Epidermal melanocyte (primary cell): ENCODE measurements at regions not wholly inside any gene's neighbourhood (a gene's known extent, or its start where the extent isn't known, plus 50 kb on each side); places are given as distances from the start of the nearest gene placed in this dataset.

Source experiments
- DNase-seq: peaks from one replicate; pipeline ENCODE4 v3.0.0; 2011; ENCODE audit warnings: low spot score; ENCODE audit not compliant: insufficient read length

GRCh38 chr6:54991761-54992330 is 145.3 kb downstream of the FAM83B start:
- no peak for DNase-seq

GRCh38 chr6:54992789-54993188 is 146.2 kb downstream of the FAM83B start:
- no peak for DNase-seq

DNA sequence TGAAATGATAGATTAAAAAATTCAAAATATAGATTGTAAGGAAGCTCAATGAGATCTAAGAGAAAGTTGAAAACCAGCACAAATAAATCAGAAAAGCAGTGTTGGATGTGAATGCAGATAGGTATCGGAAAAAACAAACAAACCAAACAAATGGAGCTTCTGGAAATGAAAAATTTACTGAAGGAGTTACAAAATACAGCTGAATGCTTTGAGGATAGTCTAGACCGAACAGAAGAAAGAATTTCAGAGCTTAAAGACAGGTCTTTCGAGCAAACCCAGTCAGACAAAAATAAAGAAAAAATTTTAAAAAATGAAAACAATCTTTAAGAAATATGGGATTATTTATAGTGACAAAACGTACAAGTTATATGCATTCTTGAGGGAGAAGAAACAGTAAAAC is 146.7 kb downstream of the FAM83B start:
- DNase-seq, result no peak

DNA sequence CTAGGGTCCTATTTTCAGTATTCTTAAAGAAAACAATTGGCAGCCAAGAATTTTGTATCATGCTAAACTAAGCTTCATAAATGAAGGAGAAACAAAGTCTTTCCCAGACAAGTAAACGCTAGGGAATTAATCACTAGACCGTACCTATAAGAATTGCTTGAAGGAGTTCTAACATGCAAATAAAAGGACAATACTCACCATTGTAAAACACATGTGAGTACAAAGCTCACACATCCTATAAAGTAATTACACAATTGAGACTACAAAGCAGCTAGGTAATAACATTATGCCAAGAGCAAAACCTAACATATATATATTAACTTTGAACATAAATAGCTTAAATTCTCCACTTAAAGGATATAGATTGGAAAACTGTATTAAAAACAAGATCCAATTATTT is 147.4 kb downstream of the FAM83B start:
- no peak for DNase-seq

DNA sequence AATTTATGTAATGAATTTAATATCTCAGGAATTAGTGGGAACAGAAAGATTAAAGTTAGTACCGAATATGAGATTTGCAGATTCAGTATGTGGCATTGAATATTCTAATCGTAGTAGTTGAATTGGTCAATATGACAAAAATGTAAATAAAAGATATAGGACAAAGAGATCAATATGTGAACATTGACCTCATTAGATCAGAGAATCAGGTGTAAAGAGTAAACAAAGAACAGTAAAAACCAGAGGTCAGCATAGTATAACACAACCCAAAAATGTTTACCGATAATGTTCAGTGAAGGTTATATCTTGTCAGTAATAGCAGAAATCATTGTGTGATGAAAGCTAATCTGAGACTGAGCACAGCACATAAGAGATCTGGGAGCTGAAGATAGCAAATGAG is 152.0 kb downstream of the FAM83B start:
- DNase-seq, result no peak

- DNase-seq, result no peak
Observed at GRCh38 chr6:55003719-55004430, 157.3 kb downstream of the FAM83B start.

DNA sequence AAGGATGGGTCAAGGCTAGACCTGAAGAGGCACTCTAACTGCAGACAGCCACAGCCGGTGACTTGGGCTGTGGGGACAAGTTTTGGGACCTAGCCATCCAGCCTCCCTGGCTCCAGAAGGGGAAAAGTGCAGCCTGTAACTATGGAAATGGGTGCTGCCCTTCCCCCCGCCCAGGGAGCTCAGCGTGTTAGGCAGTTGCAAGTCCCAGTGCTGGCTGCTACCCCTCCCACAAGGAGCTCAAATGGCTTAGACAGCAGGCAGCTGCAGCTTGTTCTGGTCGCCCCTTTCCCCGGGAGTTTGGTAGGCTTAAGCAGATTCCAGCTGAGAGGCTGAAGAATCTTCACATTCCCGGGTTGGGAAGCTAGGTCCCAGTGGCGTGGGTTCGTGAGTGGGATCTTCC is 162.6 kb downstream of the FAM83B start:
- DNase-seq, result no peak

DNA sequence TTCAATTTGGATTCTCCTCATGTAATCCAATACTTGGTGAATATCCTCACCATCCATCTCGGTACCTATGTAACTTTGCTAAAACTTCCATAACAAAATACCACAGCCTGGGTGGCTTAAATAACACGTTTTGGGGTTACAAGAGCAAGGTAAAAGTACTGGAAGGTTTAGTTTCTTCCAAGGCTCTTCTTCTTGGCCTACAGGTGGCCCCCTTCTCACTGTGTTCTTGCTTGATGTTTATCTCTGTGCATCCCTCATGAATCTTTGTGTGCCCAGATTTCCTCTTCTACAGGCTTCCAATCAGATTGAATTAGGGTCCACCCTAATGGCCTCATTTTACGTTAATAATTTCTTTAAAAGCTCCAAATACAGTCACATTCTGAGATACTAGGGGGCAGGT is 163.3 kb upstream of the HCRTR2 start:
- DNase-seq, result no peak

- no peak for DNase-seq
Observed at GRCh38 chr6:55012454-55012853, 161.9 kb upstream of the HCRTR2 start.

DNA sequence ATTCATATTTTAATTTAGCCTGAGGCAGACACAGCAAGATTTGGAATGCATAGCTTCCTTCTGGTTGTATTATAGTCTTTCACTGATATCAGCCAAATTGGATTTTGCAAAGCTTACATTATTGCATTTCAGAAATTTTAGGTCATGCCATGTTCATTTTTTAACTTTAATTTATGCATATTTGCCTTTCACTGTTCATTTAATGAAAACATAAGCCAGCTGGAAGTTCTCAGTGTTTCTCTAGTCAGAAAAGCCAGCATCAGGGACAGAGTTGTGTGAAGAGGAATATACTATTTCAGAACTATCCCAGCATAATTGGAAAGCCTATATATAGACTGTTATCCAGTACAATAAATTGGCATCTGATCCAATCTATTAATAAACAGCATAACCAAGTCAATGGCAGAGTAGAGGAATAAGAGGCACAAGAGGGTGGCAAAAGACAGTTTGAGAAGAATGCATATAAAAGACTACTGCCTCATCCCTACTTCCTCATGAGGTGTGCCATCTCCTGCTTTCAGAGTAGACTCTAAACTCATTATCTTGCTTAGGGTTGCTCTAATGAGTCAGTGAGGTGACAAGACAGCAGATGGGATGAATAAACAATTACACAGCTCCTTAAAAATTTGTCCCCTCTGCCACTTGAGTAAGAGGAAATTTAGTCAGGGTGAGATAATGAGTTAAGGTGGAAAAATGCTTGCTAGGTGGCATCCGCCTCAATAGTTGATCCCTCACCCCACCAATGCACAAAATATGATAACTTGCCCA is 159.8 kb upstream of the HCRTR2 start:
- no peak for DNase-seq

DNA sequence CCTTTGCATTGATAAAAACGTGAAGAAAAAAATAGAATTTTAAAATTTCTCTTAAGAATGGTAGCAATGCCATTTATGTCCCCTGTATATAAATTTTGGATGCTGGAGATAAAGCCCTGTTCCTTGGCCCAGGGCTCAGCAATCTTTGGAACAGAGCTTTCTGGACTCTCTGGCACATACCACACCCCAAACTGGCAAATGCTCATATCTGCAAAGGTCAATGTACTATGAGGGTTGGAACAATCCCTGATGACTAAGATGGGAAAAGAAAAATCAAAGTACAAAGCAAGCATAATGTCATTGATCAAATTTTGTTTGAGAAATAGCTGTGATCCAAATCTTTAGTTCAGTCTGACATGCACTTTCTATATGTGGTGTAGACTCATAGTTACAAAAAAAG is 158.1 kb upstream of the HCRTR2 start:
- DNase-seq, result no peak

DNA sequence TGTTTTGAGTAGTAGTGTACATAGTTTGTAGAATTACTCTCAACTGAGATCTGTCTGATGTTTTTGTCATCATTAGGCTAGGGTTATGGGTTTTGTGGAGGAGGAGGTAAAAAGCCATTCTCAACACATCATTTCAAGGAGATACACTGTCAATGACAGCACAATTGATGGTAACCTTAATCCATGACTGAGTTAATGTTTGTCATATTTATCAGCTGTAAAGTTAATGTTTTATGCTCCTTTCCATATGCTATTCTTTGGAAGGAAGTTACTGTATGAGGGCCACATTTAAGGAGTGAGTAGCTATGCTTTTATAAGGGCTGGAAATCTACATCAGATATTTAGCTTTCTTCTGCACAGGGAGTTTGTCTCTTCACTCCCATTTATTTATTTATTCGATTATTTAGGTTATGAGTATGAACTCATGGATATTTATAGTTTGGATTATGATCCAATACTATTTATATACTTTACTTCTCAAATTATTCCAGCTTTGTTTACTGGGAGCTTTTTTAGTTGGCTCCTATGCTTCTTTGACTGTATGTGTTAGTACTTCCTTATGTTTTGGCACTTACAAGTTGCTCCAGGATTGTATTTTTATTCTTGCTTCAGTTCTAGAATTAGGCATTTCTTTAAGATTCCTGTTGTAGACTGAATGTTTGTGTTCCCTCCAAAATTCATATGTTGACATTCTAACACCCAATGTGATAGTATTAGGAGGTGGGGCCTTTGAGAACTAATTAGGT is 156.6 kb upstream of the HCRTR2 start:
- no peak for DNase-seq

DNA sequence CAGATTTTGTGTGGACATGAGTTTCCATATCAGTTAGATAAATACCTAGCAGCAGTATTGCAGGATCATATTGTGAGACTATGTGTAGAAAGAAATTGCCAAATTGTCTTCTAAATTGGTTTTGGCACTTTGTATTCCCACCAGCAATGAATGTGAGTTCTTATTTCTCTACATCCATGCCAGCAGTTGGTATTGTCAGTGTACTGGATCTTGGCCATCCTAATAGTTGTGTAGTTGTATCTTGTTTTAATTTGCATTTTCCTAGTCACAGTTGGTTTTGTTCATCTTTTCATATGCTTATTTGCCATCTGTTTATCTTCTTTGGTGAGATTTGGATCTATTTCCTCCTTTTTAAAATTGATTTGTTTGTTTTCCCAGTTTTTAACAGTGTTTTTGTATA is 154.7 kb upstream of the HCRTR2 start:
- DNase-seq, result no peak

GRCh38 chr6:55023230-55023629 is 151.1 kb upstream of the HCRTR2 start:
- DNase-seq, result no peak

DNA sequence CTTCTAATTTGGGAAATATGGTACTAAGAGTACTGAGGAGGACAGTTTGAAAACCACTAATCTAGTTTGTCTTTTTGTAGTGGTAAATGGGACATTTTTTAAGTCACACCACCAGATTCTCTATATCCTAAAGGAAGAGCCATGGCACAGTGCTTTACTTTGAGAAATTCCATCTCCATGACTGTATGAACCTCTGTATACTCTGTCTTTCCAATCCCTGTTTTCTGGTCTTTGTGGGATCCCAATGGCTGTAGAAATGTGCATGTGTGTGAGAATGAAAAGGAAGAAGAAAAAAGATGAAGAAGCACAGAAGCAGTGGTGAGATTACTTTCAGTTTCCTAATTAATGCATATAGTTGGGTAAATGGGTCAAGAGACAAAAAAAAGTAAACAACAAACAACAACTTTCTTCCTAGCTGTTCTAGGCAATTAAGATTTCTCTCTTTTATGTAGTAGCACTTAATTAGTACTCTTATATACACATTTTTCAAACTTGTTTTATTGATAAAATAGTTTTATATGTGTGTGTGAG is 141.2 kb upstream of the HCRTR2 start:
- no peak for DNase-seq

GRCh38 chr6:55034752-55035151 is 139.6 kb upstream of the HCRTR2 start:
- no peak for DNase-seq

DNA sequence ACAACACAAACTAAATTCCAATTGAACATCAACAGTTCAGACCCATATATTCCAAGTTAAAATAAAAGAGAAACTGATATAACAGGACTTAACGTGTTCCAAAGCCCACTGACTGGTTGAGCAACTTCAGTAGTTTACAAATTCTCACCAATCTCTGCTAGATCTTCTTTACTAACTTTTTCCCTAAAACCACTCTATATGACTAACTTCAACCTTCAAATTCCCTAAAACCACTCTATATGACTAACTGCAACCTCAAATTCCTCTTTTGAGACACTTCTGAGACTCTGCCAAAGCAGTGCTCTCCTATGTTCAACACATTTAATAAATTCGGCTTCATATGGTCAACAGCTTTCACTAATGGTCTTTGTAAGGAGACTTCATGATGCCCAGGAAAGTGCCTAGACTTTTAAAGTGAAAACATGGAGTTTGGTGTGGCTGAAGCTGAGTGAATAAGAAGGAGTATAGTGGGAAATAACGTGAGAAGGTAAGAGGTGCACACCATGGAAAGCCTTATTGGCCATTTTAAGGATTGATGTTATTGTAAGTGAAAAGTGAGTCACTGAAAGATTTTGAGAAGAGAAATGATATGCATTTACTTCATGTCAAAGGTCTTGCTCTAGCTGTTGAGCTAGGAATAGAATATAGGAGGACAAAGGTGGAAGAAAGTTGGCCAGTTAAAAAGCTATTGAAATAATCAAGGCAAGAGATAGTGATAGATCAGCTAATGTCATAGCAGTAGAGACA is 134.0 kb upstream of the HCRTR2 start:
- DNase-seq, result no peak

DNA sequence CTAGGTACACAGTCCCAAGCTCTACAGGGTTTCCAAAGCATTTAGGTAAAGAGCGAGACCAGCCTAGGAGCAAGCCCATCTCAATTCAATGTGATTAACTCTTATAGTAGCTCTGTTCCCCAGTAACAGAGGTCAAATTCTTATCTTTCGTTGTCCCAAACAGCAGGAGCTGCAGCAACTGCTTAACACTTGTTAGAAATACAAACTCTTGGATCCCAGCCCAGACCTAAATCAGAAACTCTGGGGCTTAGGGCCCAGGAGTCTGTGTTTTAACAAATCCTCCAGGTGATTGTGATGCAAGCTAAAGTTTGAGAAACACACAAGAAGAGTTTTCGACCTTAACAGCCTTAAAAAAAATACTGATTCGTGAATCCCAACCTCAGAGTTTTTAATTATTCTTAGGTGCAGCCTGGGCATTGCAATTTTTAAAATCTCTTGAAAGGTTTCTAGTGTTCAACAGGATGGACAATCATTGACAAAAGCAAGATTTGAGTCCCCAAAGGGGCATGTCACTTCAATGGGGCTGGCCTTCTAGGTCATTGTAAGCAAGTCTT is 127.4 kb upstream of the HCRTR2 start:
- no peak for DNase-seq

DNA sequence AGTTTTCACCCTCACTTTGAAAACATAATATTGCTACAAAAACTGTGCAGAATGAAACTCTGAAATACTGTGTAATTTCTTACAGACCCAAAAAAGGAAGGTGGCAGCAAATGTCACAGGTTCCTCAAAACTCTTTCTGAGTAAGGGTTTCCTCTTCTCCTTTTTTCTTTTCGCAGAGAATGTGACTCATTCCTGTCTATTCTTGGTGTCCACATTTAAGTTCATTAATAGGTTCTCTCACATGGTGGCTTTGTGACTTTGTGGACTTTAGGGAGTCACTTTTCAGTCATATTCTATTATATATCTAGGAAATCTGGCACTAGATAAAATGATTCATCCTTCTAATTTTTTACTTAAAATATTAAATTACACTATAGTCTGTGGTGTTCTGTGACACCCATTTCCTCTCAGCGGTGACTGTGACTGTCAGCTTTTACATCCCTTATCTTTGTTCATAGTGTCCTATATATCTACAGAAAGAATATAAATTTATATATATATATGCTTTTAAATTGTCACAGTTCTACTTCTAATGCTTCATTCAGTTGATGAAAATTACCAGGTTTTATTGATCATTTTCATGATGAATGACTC is 126.8 kb upstream of the HCRTR2 start:
- DNase-seq, result no peak

DNA sequence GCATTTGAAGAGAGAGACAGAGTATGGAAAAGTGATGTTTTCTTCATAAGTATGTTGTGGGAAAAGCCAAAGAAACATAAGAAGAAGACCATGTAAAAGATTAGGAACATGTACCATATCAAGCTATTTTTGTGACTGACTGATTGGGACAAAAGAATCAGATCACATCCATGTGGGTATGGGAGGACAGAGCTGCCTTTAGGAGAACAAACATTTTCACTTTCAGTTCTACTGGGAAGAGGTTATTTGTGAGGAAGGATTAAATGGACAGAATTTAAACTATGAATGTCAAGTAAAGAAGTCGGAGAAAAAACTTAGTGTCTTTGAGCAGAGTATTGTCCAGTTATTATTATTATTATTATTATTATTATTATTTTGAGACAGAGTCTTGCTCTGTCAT is 124.4 kb upstream of the HCRTR2 start:
- no peak for DNase-seq
